ENCODE measurements at regions not wholly inside any gene's neighbourhood (a gene's known extent, or its start where the extent isn't known, plus 50 kb on each side); places are given as distances from the start of the nearest gene placed in this dataset.
A peak's percentile ranks its signal among the peaks of the same experiment; 100 is the strongest.

DNA sequence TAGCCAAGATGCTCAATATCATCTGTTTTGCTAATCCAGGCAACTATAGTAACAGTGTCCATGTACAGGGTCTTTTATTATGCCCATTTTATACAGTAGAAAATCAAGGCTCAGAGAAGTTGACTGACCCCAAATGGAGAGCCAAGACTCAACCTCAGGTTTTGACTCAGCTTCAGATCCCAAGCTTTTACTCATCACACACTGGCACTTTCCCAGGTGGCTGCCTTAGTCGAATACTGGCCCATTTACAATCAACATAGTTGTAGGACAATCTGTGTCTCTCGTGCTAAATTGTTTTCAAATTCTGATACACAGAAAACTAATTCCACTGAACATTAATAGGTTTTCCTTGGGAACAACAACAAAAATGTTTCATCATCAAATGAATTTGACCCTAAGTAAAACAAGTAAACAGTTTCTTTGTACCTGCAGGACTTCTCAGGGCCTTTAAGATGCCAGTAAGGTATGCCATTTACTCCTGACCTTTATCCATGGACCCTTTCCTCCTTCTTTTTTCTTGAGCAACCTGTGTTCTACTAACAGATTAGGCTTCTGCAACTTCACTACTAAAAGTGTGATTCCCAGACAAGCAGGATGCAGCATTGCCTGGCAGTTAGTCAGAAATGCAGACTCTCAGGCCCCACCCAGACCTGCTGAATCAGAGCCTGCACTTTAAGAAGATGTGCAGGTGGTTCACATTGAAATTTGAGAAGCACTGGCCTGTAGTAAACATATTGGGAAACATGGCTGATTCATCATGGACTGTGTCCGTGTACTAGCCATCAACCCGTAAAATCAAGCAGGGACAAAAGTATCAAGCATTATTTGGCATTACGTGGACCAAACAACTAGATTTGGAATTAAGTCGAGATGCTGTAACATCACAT lies 128.8 kb downstream of the RRAGC start:
- 86% methylated on average over 5 of the region's 6 CpGs for WGBS
- DNase-seq: peak; percentile 38
- no peaks in the 10 kb centered on the region for H3K4me1 ChIP-seq (ENCODE audit: control insufficient read depth, insufficient read depth, low read depth, low read length)

DNA sequence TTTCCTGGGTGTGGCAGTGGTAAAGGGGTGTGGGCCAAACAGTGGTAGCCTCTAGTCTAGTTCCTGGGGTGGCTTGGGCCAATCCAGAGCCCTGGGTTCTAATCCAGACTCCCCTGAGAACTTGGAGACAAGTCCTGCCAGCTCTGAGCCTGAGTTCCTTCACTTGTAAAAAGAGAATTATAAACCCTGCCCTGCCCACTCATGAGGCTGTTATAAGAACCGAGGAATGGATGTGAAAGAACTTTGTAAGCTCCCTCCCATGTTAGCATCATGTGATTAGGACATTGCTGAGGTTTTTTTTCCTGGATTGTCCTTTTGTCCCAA lies 131.0 kb downstream of the RRAGC start:
- no peak overlapping the region for H3K4me2 ChIP-seq (ENCODE audit: low read length, poor library complexity, severe bottlenecking)
- no peak overlapping the region for H2AFZ ChIP-seq (ENCODE audit: low read depth, low read length)
- peak overlapping the region; percentile 71 for H2BK120ac ChIP-seq (ENCODE audit: low read depth, low read length)
- H2BK12ac ChIP-seq (ENCODE audit: low read length in 2 of 2): peak overlapping the region; percentile 38 to 86
- no peaks in the 10 kb centered on the region for H3K4me1 ChIP-seq (ENCODE audit: control insufficient read depth, insufficient read depth, low read depth, low read length)
- H2BK15ac ChIP-seq (ENCODE audit: low read depth, poor library complexity, severe bottlenecking): peak overlapping the region; percentile 65
- no peak overlapping the region for H3K23ac ChIP-seq (ENCODE audit: low read length in 2 of 2)
- no peak overlapping the region for H3K27ac ChIP-seq (ENCODE audit: low read length, poor library complexity, severe bottlenecking)
- H4K8ac ChIP-seq (ENCODE audit: low read length): peak overlapping the region; percentile 40
- H4K91ac ChIP-seq (ENCODE audit: low read length): peak overlapping the region; percentile 25
- peak overlapping the region in 1 of 2 experiments; percentile 51 for H3K4ac ChIP-seq (ENCODE audit: low read depth in 1 of 2, low read length in 2 of 2)
- no peak overlapping the region for H2BK5ac ChIP-seq (ENCODE audit: low read depth, low read length, poor library complexity, severe bottlenecking)
- peak overlapping the region; percentile 30 for H3K9ac ChIP-seq (ENCODE audit: low read length)
- no peaks in the 10 kb centered on the region for H3K9me3 ChIP-seq (ENCODE audit: control insufficient read depth, low read length)
- peak overlapping the region in 1 of 2 experiments; percentile 30 for H3K4me3 ChIP-seq (ENCODE audit: insufficient read depth in 1 of 2, low read depth in 1 of 2, low read length in 2 of 2)
- no peaks in the 10 kb centered on the region for H3K36me3 ChIP-seq (ENCODE audit: control insufficient read depth in 1 of 2, insufficient read depth in 2 of 2, low read depth in 1 of 2, low read length in 2 of 2)
- no CpG with 5 or more reads among the region's 1 CpG for WGBS
- no peak for DNase-seq
- H3K79me1 ChIP-seq (replicated peaks; ENCODE audit: low read length, poor library complexity, severe bottlenecking): no peaks in the 10 kb centered on the region
- H3K18ac ChIP-seq (ENCODE audit: low read depth in 1 of 2, low read length in 2 of 2): peak overlapping the region; percentile 58 to 95
- peaks cover 35 to 38% of the 10 kb centered on the region in 2 experiments for H3K27me3 ChIP-seq (ENCODE audit: control insufficient read depth in 1 of 2, insufficient read depth in 1 of 2, low read length in 2 of 2)
- H3K14ac ChIP-seq (ENCODE audit: low read length in 2 of 2): no peak overlapping the region
- H2AK5ac ChIP-seq (ENCODE audit: low read length, severe bottlenecking): no peak overlapping the region

More for the DNA sequence above, 128.8 kb downstream of the RRAGC start:
- no peak overlapping the region for H3K27ac ChIP-seq (ENCODE audit: low read length, poor library complexity, severe bottlenecking)
- H2AFZ ChIP-seq (ENCODE audit: low read depth, low read length): no peak overlapping the region
- H3K4ac ChIP-seq (ENCODE audit: low read depth in 1 of 2, low read length in 2 of 2): peak overlapping the region in 1 of 2 experiments; percentile 28
- no peak overlapping the region for H3K9ac ChIP-seq (ENCODE audit: low read length)
- peaks cover 24 to 35% of the 10 kb centered on the region in 2 experiments for H3K27me3 ChIP-seq (ENCODE audit: control insufficient read depth in 1 of 2, insufficient read depth in 1 of 2, low read length in 2 of 2)
- no peak overlapping the region for H4K8ac ChIP-seq (ENCODE audit: low read length)
- no peak overlapping the region for H2AK5ac ChIP-seq (ENCODE audit: low read length, severe bottlenecking)
- H3K9me3 ChIP-seq (ENCODE audit: control insufficient read depth, low read length): peaks cover 3% of the 10 kb centered on the region
- H3K79me1 ChIP-seq (replicated peaks; ENCODE audit: low read length, poor library complexity, severe bottlenecking): no peaks in the 10 kb centered on the region
- peak overlapping the region; percentile 11 to 37 for H2BK12ac ChIP-seq (ENCODE audit: low read length in 2 of 2)
- H2BK15ac ChIP-seq (ENCODE audit: low read depth, poor library complexity, severe bottlenecking): no peak overlapping the region
- no peak overlapping the region for H3K4me2 ChIP-seq (ENCODE audit: low read length, poor library complexity, severe bottlenecking)
- no peak overlapping the region for H3K14ac ChIP-seq (ENCODE audit: low read length in 2 of 2)
- no peak overlapping the region for H3K23ac ChIP-seq (ENCODE audit: low read length in 2 of 2)
- H2BK120ac ChIP-seq (ENCODE audit: low read depth, low read length): no peak overlapping the region
- H2BK5ac ChIP-seq (ENCODE audit: low read depth, low read length, poor library complexity, severe bottlenecking): no peak overlapping the region
- no peak overlapping the region for H3K4me3 ChIP-seq (ENCODE audit: insufficient read depth in 1 of 2, low read depth in 1 of 2, low read length in 2 of 2)
- no peak overlapping the region for H3K18ac ChIP-seq (ENCODE audit: low read depth in 1 of 2, low read length in 2 of 2)
- no peaks in the 10 kb centered on the region for H3K36me3 ChIP-seq (ENCODE audit: control insufficient read depth in 1 of 2, insufficient read depth in 2 of 2, low read depth in 1 of 2, low read length in 2 of 2)
- H4K91ac ChIP-seq (ENCODE audit: low read length): no peak overlapping the region

DNA sequence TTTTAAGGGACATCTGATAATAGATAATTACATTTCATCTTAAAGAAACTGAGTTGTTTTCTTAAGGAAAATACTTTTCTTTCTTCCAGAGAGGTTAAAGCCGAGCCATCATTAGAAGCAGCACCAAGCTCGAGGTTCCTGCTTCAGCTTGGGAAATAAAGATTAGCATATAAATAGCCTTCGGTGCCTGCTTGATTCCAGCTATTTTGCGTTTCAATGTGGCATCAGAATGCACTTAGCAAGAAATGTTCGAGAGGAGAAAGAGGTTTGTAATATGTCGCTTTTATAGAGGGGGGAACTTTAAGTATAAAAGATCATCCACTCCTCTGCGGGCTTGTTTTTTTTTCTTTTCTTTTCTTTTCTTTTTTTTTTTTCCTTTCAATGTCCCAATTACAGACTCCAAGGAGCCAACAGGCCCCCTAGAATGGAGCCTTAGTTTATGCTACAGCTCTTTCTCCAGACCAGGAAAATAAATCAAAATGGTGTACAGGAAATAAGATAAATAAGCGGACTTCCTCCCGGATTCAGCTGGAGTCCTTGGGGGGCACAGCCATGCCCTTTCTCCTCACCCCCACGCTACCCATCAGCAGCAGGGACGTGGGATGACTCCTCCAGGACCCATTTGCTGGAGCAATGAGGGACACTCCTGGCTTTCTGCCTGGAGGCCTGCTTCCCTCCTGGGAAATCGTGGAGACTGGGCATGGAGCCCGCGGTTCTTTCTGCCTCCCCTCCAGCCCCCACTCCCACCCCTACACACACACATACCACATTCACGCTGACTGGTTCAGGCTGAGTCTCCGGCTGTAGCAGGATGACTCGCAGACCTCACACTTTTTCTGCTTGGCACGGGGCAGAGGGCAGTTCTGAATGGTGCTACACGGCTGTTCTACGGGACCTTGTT lies 131.6 kb downstream of the RRAGC start:
- Histone ChIP-seq H4K8ac (ENCODE audit: low read length) (peak overlapping the region; percentile 40), H3K9me3 (ENCODE audit: control insufficient read depth, low read length) (no peaks in the 10 kb centered on the region), H3K4me2 (ENCODE audit: low read length, poor library complexity, severe bottlenecking) (no peak overlapping the region), H3K18ac (ENCODE audit: low read depth in 1 of 2, low read length in 2 of 2) (peak overlapping the region; percentile 58 to 72), H3K14ac (ENCODE audit: low read length in 2 of 2) (no peak overlapping the region), H3K23ac (ENCODE audit: low read length in 2 of 2) (no peak overlapping the region), H2BK5ac (ENCODE audit: low read depth, low read length, poor library complexity, severe bottlenecking) (no peak overlapping the region), H3K4me3 (ENCODE audit: insufficient read depth in 1 of 2, low read depth in 1 of 2, low read length in 2 of 2) (peak overlapping the region in 1 of 2 experiments; percentile 30), H2AK5ac (ENCODE audit: low read length, severe bottlenecking) (no peak overlapping the region), H4K91ac (ENCODE audit: low read length) (peak overlapping the region; percentile 25), H3K27ac (ENCODE audit: low read length, poor library complexity, severe bottlenecking) (no peak overlapping the region), H3K36me3 (ENCODE audit: control insufficient read depth in 1 of 2, insufficient read depth in 2 of 2, low read depth in 1 of 2, low read length in 2 of 2) (no peaks in the 10 kb centered on the region), H3K79me1 (replicated peaks; ENCODE audit: low read length, poor library complexity, severe bottlenecking) (no peaks in the 10 kb centered on the region), H2BK15ac (ENCODE audit: low read depth, poor library complexity, severe bottlenecking) (peak overlapping the region; percentile 65), H2AFZ (ENCODE audit: low read depth, low read length) (no peak overlapping the region), H3K4ac (ENCODE audit: low read depth in 1 of 2, low read length in 2 of 2) (peak overlapping the region in 1 of 2 experiments; percentile 51), H2BK120ac (ENCODE audit: low read depth, low read length) (no peak overlapping the region), H3K27me3 (ENCODE audit: control insufficient read depth in 1 of 2, insufficient read depth in 1 of 2, low read length in 2 of 2) (peaks cover 34 to 35% of the 10 kb centered on the region in 2 experiments), H3K9ac (ENCODE audit: low read length) (peak overlapping the region; percentile 30), H2BK12ac (ENCODE audit: low read length in 2 of 2) (no peak overlapping the region), H3K4me1 (ENCODE audit: control insufficient read depth, insufficient read depth, low read depth, low read length) (no peaks in the 10 kb centered on the region)
- 4% methylated on average over 17 of the region's 20 CpGs for WGBS
- peak; percentile 88 for DNase-seq

Data from mesenchymal stem cell (in vitro differentiated cells and primary cell).